BLaER1 treated with 17β-estradiol and CSF1 and Interleukin-3, amounts not matched to agents 10 nM and 100 nM (cell line): ENCODE measurements at regions not wholly inside any gene's neighbourhood (a gene's known extent, or its start where the extent isn't known, plus 50 kb on each side); places are given as distances from the start of the nearest gene placed in this dataset.
A peak's percentile ranks its signal among the peaks of the same experiment; 100 is the strongest.
"Not testable (repeated sequence)": the region's sequence is repeated elsewhere in the genome, so short reads cannot be mapped to it uniquely, and the experiment has no call there.

Experiments
- H3K27ac ChIP-seq, 11 experiments: shearing (Covaris generic); formaldehyde crosslinking; 2 replicates each; pipeline ENCODE4 v1.8.1; 2022
- H3K27me3 ChIP-seq, 11 experiments: shearing (Covaris generic); formaldehyde crosslinking; 2 replicates each; pipeline ENCODE4 v1.8.1; 2022
- H3K36me3 ChIP-seq, 11 experiments: shearing (Covaris generic); formaldehyde crosslinking; 2 replicates each; pipeline ENCODE4 v1.8.1; 2022
- H3K4me1 ChIP-seq, 10 experiments: shearing (Covaris generic); formaldehyde crosslinking; 2 replicates each; pipeline ENCODE4 v1.8.1; 2022
- H3K4me2 ChIP-seq, 11 experiments: shearing (Covaris generic); formaldehyde crosslinking; 2 replicates each; pipeline ENCODE4 v1.8.1; 2022
- H3K4me3 ChIP-seq, 10 experiments: shearing (Covaris generic); formaldehyde crosslinking; 2 replicates each; pipeline ENCODE4 v1.8.1; 2022
- H3K9ac ChIP-seq, 11 experiments: shearing (Covaris generic); formaldehyde crosslinking; 2 replicates each; pipeline ENCODE4 v1.8.1; 2022
- H3K9me3 ChIP-seq, 11 experiments: shearing (Covaris generic); formaldehyde crosslinking; replicated peaks in 1 of 11; 2 replicates each; pipeline ENCODE4 v1.8.1; 2022
- H4K20me1 ChIP-seq, 11 experiments: shearing (Covaris generic); formaldehyde crosslinking; 2 replicates each; pipeline ENCODE4 v1.8.1; 2022
- Cebpa-rat ChIP-seq, 11 experiments: shearing (Covaris generic); IDR thresholded peaks; 2 replicates each; pipeline ENCODE4 v1.8.1; 2022

- no peaks in the 10 kb centered on the region for H3K36me3 ChIP-seq
Observed at GRCh38 chr1:116185161-116185701, 74.0 kb downstream of the MAB21L3 start.

GRCh38 chr1:116189481-116189880 is 78.3 kb downstream of the MAB21L3 start:
- Histone ChIP-seq H3K27ac (no peak overlapping the region), H3K27me3 (no peaks in the 10 kb centered on the region), H3K4me1 (no peaks in the 10 kb centered on the region), H3K9me3 (no peaks in the 10 kb centered on the region), H3K36me3 (no peaks in the 10 kb centered on the region), H3K4me3 (no peak overlapping the region), H3K4me2 (no peak overlapping the region), H4K20me1 (no peaks in the 10 kb centered on the region), H3K9ac (no peak overlapping the region)
- no peak for TF ChIP-seq Cebpa-rat (IDR thresholded peaks at IDR 0.05)

More at GRCh38 chr1:116185161-116185701, 74.0 kb downstream of the MAB21L3 start:
- no peak for TF ChIP-seq Cebpa-rat (IDR thresholded peaks at IDR 0.05)
- Histone ChIP-seq H3K4me3 (no peak overlapping the region), H3K9me3 (no peaks in the 10 kb centered on the region), H3K4me1 (no peaks in the 10 kb centered on the region), H3K4me2 (no peak overlapping the region), H3K27ac (no peak overlapping the region), H3K9ac (no peak overlapping the region), H4K20me1 (no peaks in the 10 kb centered on the region), H3K27me3 (no peaks in the 10 kb centered on the region)

- H3K27ac ChIP-seq, result no peak overlapping the region
- no peak overlapping the region for H3K9ac ChIP-seq
Observed at GRCh38 chr1:116191294-116191693, 80.1 kb downstream of the MAB21L3 start.

GRCh38 chr1:116193768-116194167 is 82.6 kb downstream of the MAB21L3 start:
- Histone ChIP-seq H3K36me3 (no peaks in the 10 kb centered on the region), H3K9me3 (no peaks in the 10 kb centered on the region), H3K4me2 (no peak overlapping the region), H4K20me1 (no peaks in the 10 kb centered on the region), H3K27me3 (no peaks in the 10 kb centered on the region), H3K27ac (no peak overlapping the region), H3K4me1 (no peaks in the 10 kb centered on the region), H3K9ac (no peak overlapping the region), H3K4me3 (no peak overlapping the region)
- TF ChIP-seq Cebpa-rat (IDR thresholded peaks at IDR 0.05), result no peak

More at GRCh38 chr1:116191294-116191693, 80.1 kb downstream of the MAB21L3 start:
- Histone ChIP-seq H3K36me3 (no peaks in the 10 kb centered on the region), H3K4me3 (no peak overlapping the region), H3K4me1 (no peaks in the 10 kb centered on the region), H3K4me2 (no peak overlapping the region), H3K27me3 (no peaks in the 10 kb centered on the region), H3K9me3 (no peaks in the 10 kb centered on the region), H4K20me1 (no peaks in the 10 kb centered on the region)
- TF ChIP-seq Cebpa-rat (IDR thresholded peaks at IDR 0.05), result no peak

- Histone ChIP-seq H3K9ac (no peak overlapping the region), H3K4me2 (no peak overlapping the region), H3K9me3 (no peaks in the 10 kb centered on the region), H3K27ac (no peak overlapping the region), H4K20me1 (no peaks in the 10 kb centered on the region), H3K27me3 (no peaks in the 10 kb centered on the region), H3K4me1 (no peaks in the 10 kb centered on the region), H3K36me3 (no peaks in the 10 kb centered on the region), H3K4me3 (no peak overlapping the region)
- TF ChIP-seq Cebpa-rat (IDR thresholded peaks at IDR 0.05), result no peak
Observed at GRCh38 chr1:116194568-116194967, 83.4 kb downstream of the MAB21L3 start.

GRCh38 chr1:116195077-116195868 is 84.1 kb downstream of the MAB21L3 start:
- Histone ChIP-seq H3K36me3 (no peaks in the 10 kb centered on the region), H3K4me1 (no peaks in the 10 kb centered on the region; a peak in 1 of 20 replicates), H3K4me3 (no peak overlapping the region), H3K4me2 (no peak overlapping the region), H3K9me3 (no peaks in the 10 kb centered on the region), H4K20me1 (no peaks in the 10 kb centered on the region), H3K9ac (no peak overlapping the region), H3K27me3 (no peaks in the 10 kb centered on the region), H3K27ac (no peak overlapping the region)
- no peak for TF ChIP-seq Cebpa-rat (IDR thresholded peaks at IDR 0.05)

GRCh38 chr1:116200343-116200742 is 89.1 kb downstream of the MAB21L3 start:
- not testable (repeated sequence) for H3K27me3 ChIP-seq, H3K9me3 ChIP-seq, H3K4me3 ChIP-seq, H3K36me3 ChIP-seq, H3K9ac ChIP-seq, H3K27ac ChIP-seq, H3K4me1 ChIP-seq, H4K20me1 ChIP-seq
- peak overlapping the region in 1 of 11 experiments; percentile 8; a peak in 1 of 22 replicates for H3K4me2 ChIP-seq

- Histone ChIP-seq H3K4me1 (no peaks in the 10 kb centered on the region; a peak in 1 of 20 replicates), H3K9ac (no peak overlapping the region), H3K27ac (no peak overlapping the region), H3K4me3 (no peak overlapping the region), H4K20me1 (no peaks in the 10 kb centered on the region), H3K36me3 (no peaks in the 10 kb centered on the region), H3K9me3 (no peaks in the 10 kb centered on the region), H3K27me3 (no peaks in the 10 kb centered on the region), H3K4me2 (no peak overlapping the region)
- no peak for TF ChIP-seq Cebpa-rat (IDR thresholded peaks at IDR 0.05)
Observed at GRCh38 chr1:116201911-116202310, 90.7 kb downstream of the MAB21L3 start.

- H3K27me3 ChIP-seq, result no peaks in the 10 kb centered on the region
- no peak overlapping the region for H3K4me2 ChIP-seq
- no peak overlapping the region for H3K4me3 ChIP-seq
- H4K20me1 ChIP-seq, result no peaks in the 10 kb centered on the region
- H3K9me3 ChIP-seq, result no peaks in the 10 kb centered on the region
- TF ChIP-seq Cebpa-rat (IDR thresholded peaks at IDR 0.05), result no peak
- no peaks in the 10 kb centered on the region; a peak in 1 of 20 replicates for H3K4me1 ChIP-seq
- H3K36me3 ChIP-seq, result no peaks in the 10 kb centered on the region
- no peak overlapping the region for H3K27ac ChIP-seq
- H3K9ac ChIP-seq, result no peak overlapping the region
Observed at GRCh38 chr1:116203181-116203723, 92.1 kb downstream of the MAB21L3 start.

GRCh38 chr1:116203920-116204319 is 92.7 kb downstream of the MAB21L3 start:
- no peak for TF ChIP-seq Cebpa-rat (IDR thresholded peaks at IDR 0.05)
- no peaks in the 10 kb centered on the region; a peak in 1 of 20 replicates for H3K4me1 ChIP-seq
- H3K9me3 ChIP-seq, result no peaks in the 10 kb centered on the region
- H3K9ac ChIP-seq, result no peak overlapping the region
- no peaks in the 10 kb centered on the region for H3K36me3 ChIP-seq
- H3K4me3 ChIP-seq, result no peak overlapping the region
- H3K27ac ChIP-seq, result no peak overlapping the region
- no peak overlapping the region for H3K4me2 ChIP-seq
- H4K20me1 ChIP-seq, result no peaks in the 10 kb centered on the region
- no peaks in the 10 kb centered on the region for H3K27me3 ChIP-seq
